HUDEP-2 (cell line): ENCODE measurements at regions not wholly inside any gene's neighbourhood (a gene's known extent, or its start where the extent isn't known, plus 50 kb on each side); places are given as distances from the start of the nearest gene placed in this dataset.
"Not testable (repeated sequence)": the region's sequence is repeated elsewhere in the genome, so short reads cannot be mapped to it uniquely, and the experiment has no call there.

ENCODE experiments used
- DNase-seq, 76 experiments: peaks; one replicate each; lab custom pipeline; 2025; ENCODE audit not compliant: unreplicated experiment in 76 of 76; lab: John Stamatoyannopoulos, UW

DNA sequence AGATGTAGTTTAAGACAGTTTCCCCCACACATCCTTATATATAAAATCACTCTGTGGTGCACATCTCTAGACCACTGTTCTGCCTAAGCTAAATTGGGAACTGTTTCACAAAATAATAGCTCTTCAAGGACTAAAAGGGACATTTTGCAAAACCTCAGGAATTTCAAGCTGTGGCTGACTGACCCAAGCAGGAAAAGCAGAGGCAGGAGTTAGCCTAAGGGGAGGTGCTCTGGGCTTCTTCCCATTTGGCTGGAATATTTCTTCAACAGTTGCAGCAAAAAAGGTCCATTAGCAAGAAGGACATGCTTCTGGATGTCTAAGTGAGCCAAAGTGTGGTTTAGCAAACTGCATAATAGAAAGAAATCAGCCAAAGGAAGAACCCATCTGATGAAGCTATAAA lies 551.2 kb upstream of the ANKRD30A start:
- no peak for DNase-seq

DNA sequence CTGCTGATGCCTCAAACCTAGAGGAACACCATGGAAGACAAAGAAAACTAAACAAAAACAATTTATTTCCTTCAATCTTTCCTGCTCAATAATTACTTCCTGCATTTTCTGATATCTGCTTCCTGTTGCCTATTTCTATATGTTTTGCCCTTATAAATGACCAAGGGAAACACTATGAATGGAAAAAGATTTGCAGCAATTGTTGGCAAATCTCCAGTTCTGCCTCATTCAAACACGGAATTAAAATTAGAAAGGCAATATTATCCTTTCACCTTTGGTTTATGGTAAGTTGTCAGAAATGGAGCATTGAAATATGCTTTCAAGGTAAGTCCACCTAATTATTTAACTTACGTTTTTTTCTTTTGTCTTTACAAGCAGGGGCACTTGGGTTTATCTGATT lies 552.2 kb upstream of the ANKRD30A start:
- no peak for DNase-seq

DNA sequence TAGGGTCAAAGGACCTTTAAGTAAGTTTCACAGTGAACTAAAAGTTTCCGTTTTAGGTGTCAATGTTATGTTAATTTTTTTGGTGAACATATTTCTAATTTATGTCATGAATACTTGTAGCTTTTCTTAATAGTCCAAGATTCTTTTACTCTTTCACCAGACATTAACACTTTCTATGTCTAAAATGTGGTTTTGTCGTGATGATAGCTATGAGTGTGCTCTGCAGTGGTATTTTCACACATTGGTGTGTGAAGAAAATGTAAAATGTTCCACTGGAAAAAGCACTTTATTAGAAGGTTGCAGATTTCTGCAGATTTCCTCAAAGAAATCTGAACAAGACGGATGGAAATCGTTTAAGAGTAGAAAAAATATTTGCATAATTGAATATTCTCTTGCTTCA lies 561.0 kb upstream of the ANKRD30A start:
- DNase-seq: no peak

DNA sequence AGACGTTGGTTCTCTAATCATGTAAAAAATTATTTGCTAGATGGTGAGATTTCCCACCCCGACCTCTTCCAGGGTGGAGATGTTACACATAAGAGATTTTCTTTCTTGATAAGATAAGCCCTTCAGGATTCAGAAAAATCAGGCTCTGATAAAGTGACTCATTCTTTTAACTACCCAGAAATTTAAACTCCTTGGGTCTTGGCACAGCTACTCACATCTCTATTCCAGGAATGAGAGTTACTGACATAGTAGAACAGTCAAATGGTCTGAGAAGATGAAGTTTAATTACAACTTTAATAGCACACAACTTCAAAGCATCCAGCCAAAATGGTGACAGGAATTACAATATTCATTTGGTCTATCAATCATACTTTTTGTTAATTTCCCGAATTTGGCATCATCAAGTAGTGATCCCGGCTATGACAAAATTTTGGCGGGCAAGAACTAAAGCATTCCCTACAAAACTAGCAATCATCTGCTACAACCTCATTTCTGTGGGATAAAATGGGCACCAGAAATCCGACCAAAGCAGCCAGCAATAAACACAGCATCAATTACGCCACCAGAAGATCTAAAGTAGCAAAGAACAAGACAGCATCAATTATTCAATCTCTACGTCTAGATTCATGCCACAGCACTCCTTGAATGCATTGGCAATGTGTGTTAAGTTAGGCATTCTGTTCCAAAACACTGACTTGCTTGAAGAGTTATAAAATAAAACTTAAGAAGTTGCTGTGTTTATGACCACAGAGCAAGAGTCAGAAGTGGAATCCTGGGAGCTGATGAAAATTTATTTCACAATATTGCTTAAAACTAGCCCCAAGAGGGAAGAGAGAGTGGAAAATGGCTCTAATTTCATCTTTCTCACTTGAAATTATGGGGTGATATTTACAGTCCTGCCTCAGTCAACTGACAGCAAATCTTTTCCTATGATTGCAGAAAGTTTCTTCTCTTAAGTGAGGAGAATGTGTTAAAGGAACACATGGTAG lies 565.7 kb upstream of the ANKRD30A start:
- DNase-seq: no peak

DNA sequence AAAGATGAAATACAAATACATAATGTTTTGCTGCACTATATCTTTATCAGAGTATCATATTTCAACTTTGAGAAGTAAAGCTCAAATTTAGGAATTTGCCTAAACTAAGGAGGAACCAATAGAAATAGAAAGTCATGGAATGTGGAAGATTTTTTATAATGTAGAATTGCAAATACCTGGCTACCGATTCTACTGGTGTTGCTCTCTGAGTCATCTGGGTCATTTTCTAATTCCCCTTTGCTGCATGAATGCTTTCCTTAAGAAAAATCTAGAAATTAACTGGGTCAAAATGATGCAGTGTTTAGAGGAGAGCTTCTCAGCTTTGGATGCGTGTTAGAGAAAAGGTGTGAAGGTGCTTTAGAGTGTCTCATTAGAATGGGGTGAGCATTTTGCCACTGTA lies 568.9 kb upstream of the ANKRD30A start:
- no peak for DNase-seq

DNA sequence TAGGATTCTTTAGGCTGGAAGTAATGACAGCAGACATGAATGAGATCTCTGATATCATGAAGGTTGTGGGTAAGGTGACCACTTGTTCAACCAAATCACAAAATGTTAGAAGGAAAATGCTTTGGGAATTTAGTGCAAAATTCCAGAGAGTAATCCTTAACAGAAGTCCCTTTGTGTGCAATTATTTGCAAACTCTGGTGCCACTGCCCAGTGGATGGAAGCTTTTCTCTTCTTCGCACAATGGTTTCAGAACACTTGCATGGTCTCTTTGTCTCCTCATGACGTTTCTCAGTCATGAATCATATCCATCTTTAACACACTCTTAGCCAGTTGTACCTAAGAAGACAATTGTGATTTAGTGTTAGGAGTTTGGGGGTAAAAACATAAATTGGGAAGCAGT lies 570.4 kb upstream of the ANKRD30A start:
- no peak for DNase-seq

DNA sequence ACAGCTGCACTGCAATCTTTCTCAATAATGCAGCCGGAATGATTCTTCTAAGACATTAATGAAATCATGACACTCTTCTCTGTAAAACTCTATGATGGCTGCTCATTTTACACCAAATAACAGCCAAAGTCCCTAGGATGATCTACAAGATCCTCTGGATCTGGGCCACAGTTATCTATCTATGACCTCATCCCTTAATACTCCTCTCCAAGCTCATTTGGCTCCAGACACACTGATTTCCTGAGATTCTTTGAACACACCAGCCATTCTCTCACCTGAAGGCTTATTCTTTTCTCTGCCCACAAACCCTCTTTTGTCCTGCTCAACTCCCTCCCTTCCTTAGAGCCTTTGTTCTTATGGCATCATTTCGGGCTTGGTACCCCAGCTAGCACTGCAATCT lies 577.4 kb upstream of the ANKRD30A start:
- DNase-seq: no peak

DNA sequence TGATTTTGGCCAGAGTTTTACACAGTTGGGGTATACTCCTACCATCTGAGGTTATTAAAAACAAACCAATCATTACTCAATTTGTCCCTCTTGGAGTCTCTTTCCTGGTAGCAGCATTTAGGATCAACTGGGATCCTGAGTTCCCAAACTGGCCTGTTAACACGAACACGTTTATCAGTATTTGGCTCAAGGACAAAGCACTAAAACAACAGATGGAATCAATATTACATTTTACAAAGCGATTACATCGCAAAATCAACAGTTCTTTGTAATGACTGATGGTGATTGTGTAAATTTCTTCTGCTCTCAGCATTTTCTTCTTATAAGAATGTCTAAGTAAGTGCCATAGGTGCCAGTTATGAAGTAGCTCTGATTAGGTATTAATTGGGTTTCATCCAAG lies 582.9 kb upstream of the ANKRD30A start:
- no peak for DNase-seq

DNA sequence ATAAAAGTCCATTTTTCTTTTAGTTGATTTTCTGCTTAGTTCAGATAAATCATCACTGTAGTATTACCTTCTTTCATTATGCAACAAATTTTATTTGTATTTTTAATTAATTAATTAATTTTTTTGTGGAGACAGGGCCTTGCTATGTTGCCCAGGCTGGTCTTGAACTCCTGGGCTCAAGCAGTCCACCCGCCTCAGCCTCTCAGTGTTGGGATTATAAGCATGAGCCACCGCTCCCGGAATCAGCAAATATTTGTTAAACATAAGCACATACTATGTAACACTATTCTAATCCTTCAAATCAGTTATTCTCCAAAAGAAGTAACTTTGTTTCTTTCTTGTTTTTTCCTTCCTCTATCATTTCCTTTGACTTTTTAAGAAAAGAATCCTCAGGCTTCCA lies 584.8 kb upstream of the ANKRD30A start:
- no peak for DNase-seq

DNA sequence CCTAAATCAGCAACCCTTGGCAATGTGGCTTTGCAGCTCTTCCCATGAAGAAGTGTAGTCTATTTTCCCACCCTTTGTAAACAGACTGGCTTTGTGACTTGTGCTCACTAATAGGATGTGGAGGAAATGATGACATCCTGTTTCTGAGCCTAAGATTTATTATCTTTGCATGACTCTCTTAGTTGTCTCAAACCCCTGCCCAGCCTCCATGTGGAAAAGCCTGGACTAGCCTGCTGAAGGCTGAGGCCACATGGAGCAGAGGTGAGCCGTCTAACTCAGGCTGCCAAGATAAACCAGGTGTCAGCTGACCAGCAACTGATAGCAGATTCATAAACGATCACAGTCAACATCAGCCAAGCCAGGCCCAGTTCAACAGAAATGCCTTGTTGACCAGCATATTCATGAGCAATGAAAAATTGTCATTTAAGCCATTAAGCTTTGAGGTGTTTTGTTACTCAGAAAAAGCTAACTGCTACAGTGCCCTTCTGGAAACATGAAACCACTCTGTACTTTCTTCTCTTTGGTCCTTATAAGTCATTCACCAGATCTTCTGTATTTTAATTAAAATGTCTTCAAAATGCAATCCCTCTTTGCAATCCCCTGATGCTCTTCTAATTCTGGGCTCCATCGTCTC lies 586.3 kb upstream of the ANKRD30A start:
- DNase-seq: no peak

DNA sequence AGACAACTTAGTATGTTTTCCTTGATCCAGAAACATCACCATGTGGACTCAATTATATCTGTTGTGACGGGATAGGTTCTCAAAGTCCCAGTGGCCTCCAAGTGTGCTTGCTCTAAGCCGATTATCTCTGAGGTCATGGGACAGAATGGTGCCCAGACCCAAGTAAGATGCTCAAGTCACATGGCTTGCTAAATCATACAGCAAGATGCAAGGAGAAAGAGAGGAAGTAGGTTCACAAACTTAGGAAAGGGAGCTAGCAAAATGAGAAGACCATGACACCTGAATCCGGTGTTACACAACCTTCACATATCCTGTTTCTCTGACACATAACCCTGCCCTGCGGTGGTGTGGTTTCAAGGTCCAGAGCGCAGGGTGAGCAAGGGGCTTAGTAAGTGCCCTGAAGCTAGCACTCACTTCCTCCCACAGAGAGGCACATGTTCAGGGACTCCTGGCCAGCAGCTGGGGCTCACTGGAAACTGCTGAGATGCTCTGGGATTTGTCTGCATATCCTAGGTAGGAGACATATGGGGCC lies 590.9 kb upstream of the ANKRD30A start:
- DNase-seq: no peak

DNA sequence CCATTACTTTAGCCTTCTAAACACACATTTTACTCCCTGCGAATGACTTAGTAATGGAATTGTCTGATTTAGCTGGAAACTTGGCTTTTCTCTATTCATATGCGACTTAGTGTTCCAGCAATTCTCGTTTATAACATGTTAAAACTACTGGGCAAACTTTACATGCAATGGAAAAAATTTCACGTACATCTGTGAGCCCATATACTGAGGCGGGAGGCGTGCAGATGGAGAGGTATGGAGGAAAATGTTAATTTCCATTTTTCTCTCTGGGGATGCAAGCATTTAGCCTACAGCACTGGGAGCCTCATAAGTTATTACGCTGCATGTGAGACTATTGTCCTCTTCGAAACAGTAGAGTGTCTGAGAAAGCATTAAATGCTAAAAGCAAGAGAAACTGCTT lies 591.5 kb upstream of the ANKRD30A start:
- DNase-seq: no peak

DNA sequence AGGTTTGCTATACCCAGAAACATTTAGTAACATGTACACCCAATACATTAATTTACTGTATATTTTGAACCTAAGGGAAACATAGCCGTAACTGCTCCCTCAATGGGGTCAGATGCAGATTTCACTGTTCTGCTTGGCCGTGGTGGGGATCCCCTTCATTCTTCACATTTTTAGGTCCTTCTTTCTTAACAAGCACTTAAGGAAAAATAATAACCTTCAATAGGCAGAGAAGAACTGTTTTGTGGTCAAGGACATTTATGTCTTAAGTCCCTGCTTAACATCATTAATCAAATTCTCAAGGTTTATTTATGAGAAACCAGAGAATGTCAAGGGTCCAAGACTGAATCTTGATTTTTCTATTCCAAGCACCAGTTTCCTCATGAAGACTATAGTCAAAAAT lies 592.1 kb upstream of the ANKRD30A start:
- no peak for DNase-seq

DNA sequence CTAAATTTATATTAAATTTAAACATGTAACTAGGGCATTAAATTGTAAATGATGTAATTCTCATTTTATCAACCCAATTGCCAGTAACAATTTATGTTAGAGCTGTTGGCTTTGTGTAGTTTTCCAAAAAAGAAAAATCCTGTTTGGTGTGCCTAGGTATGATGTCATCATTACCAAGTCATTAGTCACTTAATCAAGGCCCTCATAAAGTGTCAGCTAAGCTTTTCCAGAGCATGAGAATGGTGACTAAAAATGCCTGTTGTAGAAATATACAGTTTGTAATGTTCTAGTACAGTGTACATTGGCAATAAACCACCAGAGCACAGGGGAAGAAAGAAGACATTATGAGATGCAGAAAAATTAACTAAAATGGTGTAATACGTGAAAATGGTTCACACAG lies 593.8 kb upstream of the ANKRD30A start:
- no peak for DNase-seq

DNA sequence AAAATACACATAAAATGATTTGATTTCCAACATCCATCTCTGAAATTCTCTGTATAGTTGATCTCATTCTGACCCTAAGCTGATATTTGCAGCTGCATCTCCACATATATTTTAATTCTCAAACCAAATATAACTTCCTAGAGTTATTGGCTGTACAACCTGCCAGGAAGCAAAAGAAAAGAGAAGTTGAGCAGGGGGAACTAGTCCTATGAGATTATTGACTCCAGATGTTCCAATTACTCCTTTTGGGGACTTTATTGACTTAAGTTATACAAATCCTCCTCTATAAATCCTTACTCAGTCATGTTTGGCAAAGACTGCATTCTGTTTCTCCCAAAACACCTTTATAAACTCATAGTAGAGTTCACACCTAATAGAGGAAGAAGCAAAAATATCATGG lies 599.4 kb upstream of the ANKRD30A start:
- DNase-seq: no peak

DNA sequence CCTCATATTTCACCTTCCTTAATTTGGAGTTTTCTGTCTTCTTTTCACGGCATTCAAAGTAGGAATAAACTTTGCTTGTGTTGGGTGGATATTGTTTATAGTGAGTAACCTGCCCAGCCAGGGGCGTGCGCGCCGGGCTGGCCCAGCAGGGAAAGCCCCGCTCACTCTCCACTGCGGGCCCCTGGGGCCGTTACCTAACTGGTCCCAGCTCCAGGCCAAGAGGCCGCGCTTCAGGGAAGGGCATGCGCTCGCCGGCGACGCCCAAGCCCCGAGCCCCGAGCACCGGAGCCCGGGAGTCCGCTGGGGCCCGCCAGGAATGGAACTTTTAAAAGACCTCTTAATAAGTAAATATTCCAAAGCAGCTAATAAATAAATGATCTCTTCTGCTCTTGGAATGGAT lies 601.3 kb upstream of the ANKRD30A start:
- DNase-seq: not testable (repeated sequence)

DNA sequence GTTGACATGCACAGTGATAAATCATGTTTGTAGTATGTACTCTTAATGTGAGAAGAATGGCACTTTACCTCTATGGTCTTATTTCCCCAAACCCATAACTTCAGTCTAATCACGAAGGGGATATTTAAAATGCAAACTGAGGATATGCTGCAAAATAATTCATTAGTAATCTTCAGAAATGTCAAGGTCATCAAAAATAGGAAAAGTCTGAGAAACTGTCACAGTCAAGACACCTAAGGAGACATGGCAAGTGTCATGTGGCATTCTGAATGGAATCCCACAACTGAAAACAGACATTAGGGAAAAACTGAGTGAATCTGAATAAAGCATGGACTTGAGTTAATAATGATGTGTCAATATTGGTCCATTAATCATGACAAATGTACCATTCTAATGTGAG lies 605.5 kb upstream of the ANKRD30A start:
- DNase-seq: no peak

DNA sequence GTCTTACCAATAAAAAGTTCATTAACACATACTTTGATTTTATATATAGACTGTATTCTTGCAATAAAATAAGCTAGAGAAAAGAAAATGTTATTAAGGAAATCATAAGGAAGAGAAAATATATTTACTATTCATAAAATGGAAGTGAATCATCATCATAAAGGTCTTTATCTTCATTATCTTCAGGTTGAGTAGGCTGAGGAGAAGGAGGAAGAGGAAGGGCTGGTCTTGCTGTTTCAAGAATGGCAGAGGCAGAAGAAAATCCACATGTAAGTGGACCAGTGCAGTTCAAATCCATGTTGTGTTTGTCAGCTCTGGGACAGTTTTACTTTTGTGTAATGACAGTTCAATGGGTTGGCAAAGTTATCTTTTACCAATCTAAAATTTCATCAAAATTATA lies 609.1 kb upstream of the ANKRD30A start:
- no peak for DNase-seq

DNA sequence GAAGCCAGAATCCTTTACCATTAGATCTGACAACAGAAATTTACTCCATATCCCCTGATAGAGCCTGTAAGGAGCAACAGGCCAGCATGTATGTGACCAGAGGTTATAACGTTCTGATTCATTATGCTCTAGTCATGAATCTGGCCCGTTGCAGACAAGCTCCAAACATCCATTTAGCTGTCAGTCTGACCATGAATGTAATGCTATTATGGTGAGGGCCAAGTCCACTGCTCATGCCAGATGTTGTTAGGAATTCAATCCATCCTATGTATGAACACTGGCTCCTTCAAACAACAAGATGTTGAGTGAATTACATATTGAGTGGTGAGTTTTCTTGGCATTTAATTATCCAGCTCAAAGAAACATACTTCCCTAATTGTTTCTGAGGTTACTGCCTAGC lies 610.1 kb upstream of the ANKRD30A start:
- no peak for DNase-seq

DNA sequence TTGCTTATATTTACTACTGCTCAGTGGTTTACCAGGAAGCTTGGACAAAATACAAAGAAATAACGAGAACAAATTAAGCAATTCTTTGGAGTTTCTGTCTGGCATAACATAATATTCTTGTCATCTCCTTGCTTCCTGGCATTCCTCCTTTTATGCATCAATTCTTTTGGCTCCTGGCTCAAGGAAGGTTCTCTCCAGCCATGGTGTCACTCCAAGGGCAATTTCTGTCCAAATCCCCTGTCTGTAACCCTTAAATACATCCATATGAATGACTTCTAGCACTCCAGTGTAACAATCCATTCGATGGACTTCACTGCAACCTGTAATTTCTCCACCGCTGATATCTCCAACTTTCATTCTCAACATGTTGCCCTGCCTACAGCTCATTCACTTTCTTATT lies 617.7 kb upstream of the ANKRD30A start:
- DNase-seq: no peak

DNA sequence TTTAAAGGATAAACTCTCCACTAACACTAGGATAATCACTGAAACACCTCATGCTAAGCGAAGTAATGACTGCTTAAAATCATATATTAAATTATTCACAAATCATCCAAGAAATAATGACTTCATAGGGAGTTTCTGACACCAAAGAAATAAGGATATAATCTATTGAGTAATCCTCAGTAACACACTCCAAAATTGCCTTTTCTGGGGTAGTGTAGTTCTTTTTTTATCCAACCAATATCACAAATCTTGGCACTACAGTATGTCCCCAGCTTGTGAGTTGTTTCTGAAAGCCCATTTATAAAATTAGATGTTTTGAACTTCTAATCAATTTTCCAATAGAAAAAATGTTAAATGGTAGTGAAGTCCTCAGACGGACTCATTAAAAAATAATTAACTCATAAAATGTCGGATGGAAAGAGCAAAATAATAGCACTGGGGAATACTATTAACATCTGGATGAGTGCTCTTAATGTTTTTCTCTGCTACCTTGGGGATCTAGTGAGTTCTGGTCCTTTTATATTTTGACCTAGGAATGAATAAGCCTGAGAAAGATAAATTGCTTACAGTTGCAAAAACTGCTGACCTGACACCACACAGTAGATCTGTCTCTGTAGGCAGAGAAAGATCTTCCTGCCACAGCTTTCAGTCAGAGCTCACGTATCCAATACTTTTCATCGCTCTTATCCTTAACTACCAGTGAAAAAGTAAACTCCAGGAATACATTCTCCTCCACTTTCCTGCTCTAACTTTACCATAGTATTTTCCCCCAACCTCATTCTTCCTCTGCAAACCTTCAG lies 618.5 kb upstream of the ANKRD30A start:
- DNase-seq: no peak
